ENCODE measurements at regions not wholly inside any gene's neighbourhood (a gene's known extent, or its start where the extent isn't known, plus 50 kb on each side); places are given as distances from the start of the nearest gene placed in this dataset.

DNA sequence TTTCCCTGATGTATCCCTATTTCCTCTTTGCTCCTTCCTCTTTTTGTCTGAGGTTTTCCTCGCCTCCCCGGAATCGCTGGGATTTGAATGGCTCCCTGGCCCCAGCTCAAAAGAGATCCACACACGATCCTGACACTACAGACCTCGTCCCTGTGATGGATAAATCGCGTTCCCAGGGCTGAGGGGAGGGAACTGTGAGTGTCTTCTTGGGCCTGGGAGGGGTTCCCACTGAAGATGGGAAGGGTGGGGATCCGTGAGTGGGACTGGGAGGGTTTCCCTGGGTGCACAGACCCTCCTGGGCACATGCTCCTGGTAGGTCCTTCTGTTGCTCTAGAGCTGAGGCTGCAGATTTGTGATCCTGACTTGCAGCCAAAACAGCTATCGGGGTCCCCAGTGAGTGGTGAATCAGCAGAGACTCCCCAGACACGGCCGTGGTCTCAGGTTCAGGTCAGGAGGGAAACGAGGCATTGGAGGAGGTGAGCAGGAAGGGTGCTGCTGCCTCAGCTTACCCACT, 591.0 kb downstream of the PTPRU start:
- H3K4me3 ChIP-seq (ENCODE audit: low read length) = no peak overlapping the region
- H3K4me1 ChIP-seq (ENCODE audit: control insufficient read depth, insufficient read depth, low read length) = no peaks in the 10 kb centered on the region
- 87 to 94% methylated on average over 6 to 12 of the region's 12 CpGs for WGBS, 2 experiments (ENCODE audit: insufficient coverage in 1 of 2, insufficient read length in 1 of 2)
- peaks cover 7% of the 10 kb centered on the region for H3K27me3 Mint-ChIP-seq (ENCODE audit: insufficient read depth)
- no peaks in the 10 kb centered on the region for H3K27me3 ChIP-seq (ENCODE audit: control insufficient read depth, insufficient read depth, low read length, poor library complexity, severe bottlenecking)
- peaks cover 5% of the 10 kb centered on the region for H3K4me1 Mint-ChIP-seq
- H3K27ac Mint-ChIP-seq = no peak overlapping the region
- H3K36me3 Mint-ChIP-seq (ENCODE audit: low read depth) = no peaks in the 10 kb centered on the region
- H3K9ac ChIP-seq (ENCODE audit: extremely low read depth, low read length, poor library complexity, severe bottlenecking) = no peak overlapping the region
- H3K4me3 Mint-ChIP-seq = no peak overlapping the region
- TF ChIP-seq, protein P1, sequence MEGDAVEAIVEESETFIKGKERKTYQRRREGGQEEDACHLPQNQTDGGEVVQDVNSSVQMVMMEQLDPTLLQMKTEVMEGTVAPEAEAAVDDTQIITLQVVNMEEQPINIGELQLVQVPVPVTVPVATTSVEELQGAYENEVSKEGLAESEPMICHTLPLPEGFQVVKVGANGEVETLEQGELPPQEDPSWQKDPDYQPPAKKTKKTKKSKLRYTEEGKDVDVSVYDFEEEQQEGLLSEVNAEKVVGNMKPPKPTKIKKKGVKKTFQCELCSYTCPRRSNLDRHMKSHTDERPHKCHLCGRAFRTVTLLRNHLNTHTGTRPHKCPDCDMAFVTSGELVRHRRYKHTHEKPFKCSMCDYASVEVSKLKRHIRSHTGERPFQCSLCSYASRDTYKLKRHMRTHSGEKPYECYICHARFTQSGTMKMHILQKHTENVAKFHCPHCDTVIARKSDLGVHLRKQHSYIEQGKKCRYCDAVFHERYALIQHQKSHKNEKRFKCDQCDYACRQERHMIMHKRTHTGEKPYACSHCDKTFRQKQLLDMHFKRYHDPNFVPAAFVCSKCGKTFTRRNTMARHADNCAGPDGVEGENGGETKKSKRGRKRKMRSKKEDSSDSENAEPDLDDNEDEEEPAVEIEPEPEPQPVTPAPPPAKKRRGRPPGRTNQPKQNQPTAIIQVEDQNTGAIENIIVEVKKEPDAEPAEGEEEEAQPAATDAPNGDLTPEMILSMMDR (conservative IDR thresholded peaks at IDR 0.05) = no peak
- H3K9me3 Mint-ChIP-seq = no peaks in the 10 kb centered on the region
- H3K9me3 ChIP-seq (ENCODE audit: control insufficient read depth, low read length) = no peaks in the 10 kb centered on the region
- no peak overlapping the region for H3K27ac ChIP-seq (ENCODE audit: low read depth, low read length)
- DNase-seq = no peak
- H3K36me3 ChIP-seq (ENCODE audit: control insufficient read depth, insufficient read depth, low read length) = no peaks in the 10 kb centered on the region

DNA sequence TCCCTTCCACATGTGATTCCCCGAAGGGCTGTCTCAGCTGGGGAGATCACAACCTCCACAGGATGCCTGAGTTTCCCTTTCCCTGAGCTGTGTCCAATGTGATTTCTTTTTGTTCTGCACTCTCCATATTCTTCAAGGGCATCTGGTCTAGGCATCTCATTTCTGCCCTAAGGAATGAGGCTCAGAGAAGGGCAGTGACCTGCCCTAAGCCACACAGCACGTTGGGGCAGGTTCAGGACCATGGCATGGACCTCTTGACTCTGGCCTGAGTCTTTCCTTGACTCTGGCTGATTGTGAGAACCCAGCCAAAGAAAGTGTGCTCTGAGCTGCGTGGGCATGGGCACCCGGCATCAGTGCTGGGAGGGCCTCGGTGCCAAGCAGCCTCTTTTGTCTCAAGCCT, 590.3 kb downstream of the PTPRU start:
- no peaks in the 10 kb centered on the region for H3K27me3 ChIP-seq (ENCODE audit: control insufficient read depth, insufficient read depth, low read length, poor library complexity, severe bottlenecking)
- Mint-ChIP-seq H3K27ac (no peak overlapping the region), H3K4me1 (peaks cover 5% of the 10 kb centered on the region)

DNA sequence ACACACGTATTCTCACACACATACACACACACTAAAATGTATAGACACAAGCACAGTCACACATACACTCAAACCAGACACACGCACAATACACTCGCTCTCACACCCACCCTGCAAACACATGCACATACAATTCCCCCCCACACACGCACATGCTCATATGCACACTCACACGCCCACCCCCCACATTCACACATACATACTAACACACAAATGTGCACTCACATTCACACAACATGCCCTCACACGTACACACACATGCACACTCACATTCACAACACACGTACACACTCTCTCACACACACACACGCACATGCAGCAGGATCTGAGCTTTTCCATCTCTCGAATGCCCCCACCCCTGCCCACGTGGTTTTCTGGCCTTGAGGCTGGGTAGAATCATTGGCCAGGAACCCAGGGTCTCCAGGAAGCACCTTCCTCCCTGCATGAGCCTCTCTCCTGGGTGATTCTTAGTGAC, 589.7 kb downstream of the PTPRU start:
- TF ChIP-seq, protein P1 (conservative IDR thresholded peaks at IDR 0.05) = no peak
- Histone ChIP-seq H3K27ac (ENCODE audit: low read depth, low read length) (no peak overlapping the region), H3K27me3 (ENCODE audit: control insufficient read depth, insufficient read depth, low read length, poor library complexity, severe bottlenecking) (no peaks in the 10 kb centered on the region), H3K36me3 (ENCODE audit: control insufficient read depth, insufficient read depth, low read length) (no peaks in the 10 kb centered on the region), H3K9ac (ENCODE audit: extremely low read depth, low read length, poor library complexity, severe bottlenecking) (no peak overlapping the region), H3K4me3 (ENCODE audit: low read length) (no peak overlapping the region), H3K9me3 (ENCODE audit: control insufficient read depth, low read length) (no peaks in the 10 kb centered on the region), H3K4me1 (ENCODE audit: control insufficient read depth, insufficient read depth, low read length) (no peaks in the 10 kb centered on the region)
- Mint-ChIP-seq H3K27ac (no peak overlapping the region), H3K9me3 (no peaks in the 10 kb centered on the region), H3K4me1 (peaks cover 5% of the 10 kb centered on the region), H3K36me3 (ENCODE audit: low read depth) (no peaks in the 10 kb centered on the region), H3K4me3 (no peak overlapping the region), H3K27me3 (ENCODE audit: insufficient read depth) (peaks cover 5% of the 10 kb centered on the region)
- WGBS, 2 experiments (ENCODE audit: insufficient coverage in 1 of 2, insufficient read length in 1 of 2) = 88 to 90% methylated on average over 6 to 10 of the region's 10 CpGs
- DNase-seq = no peak

More for the DNA sequence above, 590.3 kb downstream of the PTPRU start:
- no peaks in the 10 kb centered on the region for H3K4me1 ChIP-seq (ENCODE audit: control insufficient read depth, insufficient read depth, low read length)
- no peaks in the 10 kb centered on the region for H3K9me3 ChIP-seq (ENCODE audit: control insufficient read depth, low read length)
- no peak overlapping the region for H3K9ac ChIP-seq (ENCODE audit: extremely low read depth, low read length, poor library complexity, severe bottlenecking)
- no peak overlapping the region for H3K4me3 ChIP-seq (ENCODE audit: low read length)
- Mint-ChIP-seq H3K36me3 (ENCODE audit: low read depth) (no peaks in the 10 kb centered on the region), H3K9me3 (no peaks in the 10 kb centered on the region), H3K4me3 (no peak overlapping the region), H3K27me3 (ENCODE audit: insufficient read depth) (peaks cover 7% of the 10 kb centered on the region)
- H3K36me3 ChIP-seq (ENCODE audit: control insufficient read depth, insufficient read depth, low read length) = no peaks in the 10 kb centered on the region
- 85 to 95% methylated on average over 2 to 5 of the region's 5 CpGs for WGBS, 2 experiments (ENCODE audit: insufficient coverage in 1 of 2, insufficient read length in 1 of 2)
- DNase-seq = no peak
- H3K27ac ChIP-seq (ENCODE audit: low read depth, low read length) = no peak overlapping the region
- TF ChIP-seq, protein P1 (conservative IDR thresholded peaks at IDR 0.05) = no peak

Data from endodermal cell (in vitro differentiated cells).